ENCODE measurements at regions not wholly inside any gene's neighbourhood (a gene's known extent, or its start where the extent isn't known, plus 50 kb on each side); places are given as distances from the start of the nearest gene placed in this dataset.

GRCh38 chr9:21576331-21577189 is 94.4 kb upstream of the IFNE start:
- TF ChIP-seq, protein P1, sequence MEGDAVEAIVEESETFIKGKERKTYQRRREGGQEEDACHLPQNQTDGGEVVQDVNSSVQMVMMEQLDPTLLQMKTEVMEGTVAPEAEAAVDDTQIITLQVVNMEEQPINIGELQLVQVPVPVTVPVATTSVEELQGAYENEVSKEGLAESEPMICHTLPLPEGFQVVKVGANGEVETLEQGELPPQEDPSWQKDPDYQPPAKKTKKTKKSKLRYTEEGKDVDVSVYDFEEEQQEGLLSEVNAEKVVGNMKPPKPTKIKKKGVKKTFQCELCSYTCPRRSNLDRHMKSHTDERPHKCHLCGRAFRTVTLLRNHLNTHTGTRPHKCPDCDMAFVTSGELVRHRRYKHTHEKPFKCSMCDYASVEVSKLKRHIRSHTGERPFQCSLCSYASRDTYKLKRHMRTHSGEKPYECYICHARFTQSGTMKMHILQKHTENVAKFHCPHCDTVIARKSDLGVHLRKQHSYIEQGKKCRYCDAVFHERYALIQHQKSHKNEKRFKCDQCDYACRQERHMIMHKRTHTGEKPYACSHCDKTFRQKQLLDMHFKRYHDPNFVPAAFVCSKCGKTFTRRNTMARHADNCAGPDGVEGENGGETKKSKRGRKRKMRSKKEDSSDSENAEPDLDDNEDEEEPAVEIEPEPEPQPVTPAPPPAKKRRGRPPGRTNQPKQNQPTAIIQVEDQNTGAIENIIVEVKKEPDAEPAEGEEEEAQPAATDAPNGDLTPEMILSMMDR (IDR thresholded peaks at IDR 0.05): no peak
- TF ChIP-seq POLR2AphosphoS5 (IDR thresholded peaks at IDR 0.05) (no peak), POLR2A (IDR thresholded peaks at IDR 0.05) (no peak), EP300 (IDR thresholded peaks at IDR 0.05) (no peak)

Measured in stomach (tissue), 4 donors.